22Rv1 (cell line): ENCODE measurements at regions not wholly inside any gene's neighbourhood (a gene's known extent, or its start where the extent isn't known, plus 50 kb on each side); places are given as distances from the start of the nearest gene placed in this dataset.

Experiments
- H3K27ac ChIP-seq: fragments of 450-650 bp; 2 replicates; pipeline ENCODE4 v1.5.1; 2017
- ZFX ChIP-seq: fragments of 450-650 bp; IDR thresholded peaks from 2 replicates; pipeline ENCODE4 v1.6.1; 2017; ENCODE audit warnings: antibody characterized with exemption, borderline replicate concordance
- TF ChIP-seq, protein P1 (sequence below): fragments of 450-650 bp; IDR thresholded peaks from 2 replicates; pipeline ENCODE4 v1.5.1; 2017; ENCODE audit warnings: mild to moderate bottlenecking

DNA sequence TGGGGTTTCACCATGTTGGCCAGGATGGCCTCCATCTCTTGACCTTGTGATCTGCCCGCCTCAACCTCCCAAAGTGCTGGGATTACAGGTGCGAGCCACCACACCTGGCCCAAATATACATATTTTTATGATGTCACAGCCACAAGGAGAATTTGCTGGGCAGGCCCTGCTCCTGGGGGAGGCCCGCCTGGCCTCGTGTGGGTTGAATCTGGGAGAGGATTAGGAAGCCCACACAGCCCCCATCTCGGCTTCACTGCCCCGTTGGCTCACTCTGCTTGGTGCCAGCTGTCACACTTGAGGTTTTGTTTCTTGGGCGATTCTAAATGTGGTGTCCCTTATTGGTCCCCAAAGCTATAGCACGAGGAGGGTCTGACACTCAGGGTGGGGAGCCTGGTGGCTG is 335.7 kb upstream of the AJAP1 start:
- TF ChIP-seq ZFX = no peak
- TF ChIP-seq, protein P1, sequence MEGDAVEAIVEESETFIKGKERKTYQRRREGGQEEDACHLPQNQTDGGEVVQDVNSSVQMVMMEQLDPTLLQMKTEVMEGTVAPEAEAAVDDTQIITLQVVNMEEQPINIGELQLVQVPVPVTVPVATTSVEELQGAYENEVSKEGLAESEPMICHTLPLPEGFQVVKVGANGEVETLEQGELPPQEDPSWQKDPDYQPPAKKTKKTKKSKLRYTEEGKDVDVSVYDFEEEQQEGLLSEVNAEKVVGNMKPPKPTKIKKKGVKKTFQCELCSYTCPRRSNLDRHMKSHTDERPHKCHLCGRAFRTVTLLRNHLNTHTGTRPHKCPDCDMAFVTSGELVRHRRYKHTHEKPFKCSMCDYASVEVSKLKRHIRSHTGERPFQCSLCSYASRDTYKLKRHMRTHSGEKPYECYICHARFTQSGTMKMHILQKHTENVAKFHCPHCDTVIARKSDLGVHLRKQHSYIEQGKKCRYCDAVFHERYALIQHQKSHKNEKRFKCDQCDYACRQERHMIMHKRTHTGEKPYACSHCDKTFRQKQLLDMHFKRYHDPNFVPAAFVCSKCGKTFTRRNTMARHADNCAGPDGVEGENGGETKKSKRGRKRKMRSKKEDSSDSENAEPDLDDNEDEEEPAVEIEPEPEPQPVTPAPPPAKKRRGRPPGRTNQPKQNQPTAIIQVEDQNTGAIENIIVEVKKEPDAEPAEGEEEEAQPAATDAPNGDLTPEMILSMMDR = no peak
- no peak overlapping the region for H3K27ac ChIP-seq

DNA sequence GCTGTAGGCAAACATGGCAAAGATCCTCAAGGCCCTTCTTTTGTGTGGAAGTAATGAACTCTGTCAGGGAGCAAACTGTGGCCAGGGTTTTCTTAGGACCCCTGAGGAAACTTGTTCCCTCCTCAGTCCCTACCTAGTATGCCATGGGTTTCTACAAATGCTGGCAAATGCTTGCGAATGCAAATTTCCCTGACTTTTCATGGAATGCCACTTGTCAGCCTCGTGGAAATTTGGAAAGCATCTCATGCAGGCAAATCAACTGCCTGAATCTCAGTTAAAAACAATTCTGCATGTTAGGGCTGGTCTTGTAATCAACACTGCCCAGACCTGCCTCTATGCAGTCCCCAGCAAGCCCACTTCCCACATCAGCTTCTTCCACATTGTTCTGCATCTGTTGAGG is 334.9 kb upstream of the AJAP1 start:
- no peak for TF ChIP-seq ZFX
- H3K27ac ChIP-seq = no peak overlapping the region

DNA sequence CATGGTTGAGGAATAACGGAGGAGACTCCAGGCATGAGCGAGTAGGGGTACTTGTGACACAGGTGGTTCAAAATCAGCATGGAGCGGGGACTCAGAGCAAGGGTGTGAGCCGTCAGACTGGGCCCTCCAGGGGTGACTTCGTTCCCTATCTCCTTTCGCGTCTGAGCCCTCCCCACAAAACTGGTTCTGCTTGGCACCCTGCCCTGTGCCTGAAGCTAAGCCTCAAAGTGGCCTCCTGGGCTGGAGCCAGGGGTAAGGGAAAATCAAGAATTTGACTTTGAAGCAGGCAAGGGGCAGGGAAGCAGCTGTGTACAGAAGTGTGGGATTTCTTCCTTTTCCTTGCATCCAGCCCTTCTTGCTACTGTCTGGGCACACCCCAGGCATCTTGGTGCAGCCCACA is 331.5 kb upstream of the AJAP1 start:
- no peak overlapping the region for H3K27ac ChIP-seq
- TF ChIP-seq ZFX = no peak
- TF ChIP-seq, protein P1 = no peak

DNA sequence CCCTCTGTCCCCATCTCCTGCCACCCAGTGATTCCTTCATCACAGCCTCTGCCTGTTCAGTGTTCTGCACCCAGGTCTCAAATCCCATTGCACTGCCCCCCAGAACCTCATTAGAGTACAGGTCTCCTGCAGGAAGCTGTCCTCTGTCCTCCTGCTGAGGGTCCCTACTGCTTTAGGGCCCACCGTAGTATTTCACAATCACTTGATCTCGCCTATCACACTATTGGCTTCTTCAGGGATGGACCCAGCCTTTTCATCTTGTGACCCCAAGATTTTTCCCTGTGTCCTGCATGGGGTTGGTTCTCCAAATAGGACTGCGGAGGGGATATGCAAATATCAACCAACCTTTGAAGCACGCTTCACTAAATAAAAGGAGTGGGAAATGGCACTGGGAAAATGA is 331.1 kb upstream of the AJAP1 start:
- no peak overlapping the region for H3K27ac ChIP-seq
- TF ChIP-seq, protein P1 = no peak
- TF ChIP-seq ZFX = no peak

DNA sequence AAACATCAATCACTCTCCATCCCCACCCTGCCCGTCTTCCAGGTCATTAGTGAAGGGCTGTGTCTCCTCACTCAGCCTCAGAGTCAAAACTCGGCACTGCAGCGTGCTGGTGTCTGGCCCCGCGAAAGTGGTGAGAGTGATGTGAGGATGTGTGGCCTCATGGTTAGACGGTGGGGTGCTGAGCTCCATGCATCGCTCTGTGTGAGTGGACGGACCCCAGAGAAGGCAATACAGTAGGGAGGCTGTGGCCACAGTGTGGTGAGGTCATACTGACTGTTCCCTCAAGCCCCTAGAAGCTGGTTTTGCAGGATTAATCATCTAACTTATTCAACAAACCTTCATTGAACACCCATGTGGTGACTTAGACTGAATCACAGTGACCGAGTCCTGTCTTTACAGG is 329.9 kb upstream of the AJAP1 start:
- H3K27ac ChIP-seq = no peak overlapping the region
- no peak for TF ChIP-seq ZFX
- TF ChIP-seq, protein P1 = no peak

DNA sequence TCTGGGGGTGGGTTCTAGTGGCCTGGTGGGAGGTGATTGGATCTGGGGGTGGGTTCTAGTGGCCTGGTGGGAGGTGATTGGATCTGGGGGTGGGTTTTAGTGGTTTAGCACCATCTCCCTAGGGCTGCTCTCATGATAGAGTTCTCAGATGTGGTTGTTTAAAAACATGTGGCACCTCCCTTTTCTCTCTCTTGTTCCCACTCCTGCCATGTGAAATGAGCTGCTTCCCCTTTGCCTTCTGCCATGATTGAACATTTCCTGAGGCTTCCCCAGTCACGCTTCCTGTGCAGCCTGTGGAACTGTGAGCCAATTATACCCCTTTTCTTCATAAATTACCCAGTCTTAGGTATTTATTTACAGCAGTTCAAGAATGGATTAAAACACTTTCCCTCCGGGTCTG is 327.3 kb upstream of the AJAP1 start:
- no peak overlapping the region for H3K27ac ChIP-seq
- TF ChIP-seq, protein P1 = no peak
- TF ChIP-seq ZFX = no peak

DNA sequence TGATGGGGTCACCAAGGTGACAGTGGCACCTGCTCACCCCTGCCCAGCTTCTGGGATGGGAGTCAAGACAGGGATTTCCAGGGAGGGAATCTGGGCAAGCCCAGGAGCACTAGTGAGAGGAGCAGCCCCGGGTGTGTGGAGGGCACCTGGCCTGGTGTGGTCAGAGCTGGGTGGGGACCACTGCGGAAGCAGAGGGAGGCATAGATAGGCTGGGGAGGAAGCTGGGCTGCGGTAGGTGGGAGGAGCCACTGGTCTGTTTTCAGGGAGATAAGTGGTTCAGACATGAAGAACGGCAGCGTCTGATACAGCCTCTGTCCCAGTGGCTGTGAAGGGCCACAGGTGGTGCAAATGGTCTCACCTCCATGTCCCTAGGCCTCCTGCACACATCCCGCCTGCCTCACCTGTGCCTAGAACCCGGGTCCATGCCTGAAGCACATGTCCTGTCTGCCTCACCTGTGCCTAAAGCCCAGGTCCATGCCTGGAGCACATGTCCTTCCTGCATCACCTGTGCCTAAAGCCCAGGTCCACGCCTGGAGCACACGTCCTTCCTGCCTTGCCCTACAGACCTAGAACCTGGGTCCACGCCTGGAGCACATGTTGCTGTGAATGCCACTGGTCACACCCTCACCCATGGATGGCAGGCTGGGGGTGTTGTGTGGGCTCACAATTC is 325.9 kb upstream of the AJAP1 start:
- no peak overlapping the region for H3K27ac ChIP-seq
- TF ChIP-seq ZFX = no peak
- TF ChIP-seq, protein P1 = no peak
